PFSK-1 (cell line): ENCODE measurements at regions not wholly inside any gene's neighbourhood (a gene's known extent, or its start where the extent isn't known, plus 50 kb on each side); places are given as distances from the start of the nearest gene placed in this dataset.

Source experiments
- FOXP2 ChIP-seq: optimal IDR thresholded peaks from 2 replicates; pipeline ENCODE3; 2011; ENCODE audit warnings: borderline replicate concordance, control low read depth, inconsistent platforms; ENCODE audit not compliant: insufficient read depth; ENCODE audit errors: extremely low read length, extremely low read depth
- POLR2AphosphoS5 ChIP-seq: IDR thresholded peaks from 2 replicates; pipeline ENCODE4 v1.6.1; 2012; ENCODE audit warnings: low read depth, mild to moderate bottlenecking, control low read depth, low read length, moderate library complexity
- REST ChIP-seq, 2 experiments: IDR thresholded peaks; 2 replicates each; pipeline versions ENCODE4 v1.6.1 to v1.8.0; 2011 to 2012; ENCODE audit warnings: low read depth in 2 of 2, low read length in 2 of 2, control low read depth in 1 of 2, inconsistent platforms in 1 of 2, mild to moderate bottlenecking in 1 of 2, moderate library complexity in 1 of 2; ENCODE audit not compliant: insufficient read depth in 1 of 2
- SIN3A ChIP-seq: IDR thresholded peaks from 2 replicates; pipeline ENCODE4 v1.6.1; 2012; ENCODE audit warnings: mild to moderate bottlenecking, low read length, moderate library complexity, borderline replicate concordance; ENCODE audit not compliant: insufficient read depth
- TAF1 ChIP-seq: IDR thresholded peaks from 2 replicates; pipeline ENCODE4 v1.6.1; 2012; ENCODE audit warnings: low read length, control low read depth, borderline replicate concordance; ENCODE audit not compliant: insufficient read depth

GRCh38 chr7:19552576-19552975, 156.3 kb downstream of the POLR1F start:
- no peak for TF ChIP-seq TAF1
- no peak for TF ChIP-seq POLR2AphosphoS5
- no peak for TF ChIP-seq FOXP2
- TF ChIP-seq SIN3A, result no peak
- TF ChIP-seq REST (IDR thresholded peaks at IDR 0.05; ENCODE audit: insufficient read depth in 1 of 2, low read depth in 2 of 2, low read length in 2 of 2), result no peak

DNA sequence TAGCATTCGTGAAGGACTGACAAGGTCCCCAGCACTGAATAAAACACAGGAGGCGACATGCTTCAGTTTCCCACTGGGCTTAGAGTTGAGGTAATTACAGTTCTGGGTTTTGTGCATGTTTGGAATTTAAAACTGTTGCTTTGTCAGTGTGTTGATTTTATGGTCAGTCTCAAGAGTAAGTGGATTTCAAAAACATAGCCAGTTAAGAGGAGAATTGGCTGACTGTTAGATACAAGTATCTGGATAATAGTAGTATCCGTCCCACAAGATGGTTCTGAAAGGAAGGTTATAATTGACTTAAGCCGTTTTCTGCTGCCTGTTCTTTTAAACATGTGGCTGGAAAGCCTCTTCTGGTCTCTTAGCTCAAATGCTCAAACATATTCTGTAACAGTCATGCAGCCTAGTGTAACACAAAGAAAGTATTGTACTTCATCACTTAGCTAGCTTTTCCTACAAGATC, 170.9 kb downstream of the POLR1F start:
- TF ChIP-seq TAF1 (no peak), FOXP2 (no peak), REST (IDR thresholded peaks at IDR 0.05; ENCODE audit: insufficient read depth in 1 of 2, low read depth in 2 of 2, low read length in 2 of 2) (no peak), POLR2AphosphoS5 (no peak), SIN3A (no peak)

DNA sequence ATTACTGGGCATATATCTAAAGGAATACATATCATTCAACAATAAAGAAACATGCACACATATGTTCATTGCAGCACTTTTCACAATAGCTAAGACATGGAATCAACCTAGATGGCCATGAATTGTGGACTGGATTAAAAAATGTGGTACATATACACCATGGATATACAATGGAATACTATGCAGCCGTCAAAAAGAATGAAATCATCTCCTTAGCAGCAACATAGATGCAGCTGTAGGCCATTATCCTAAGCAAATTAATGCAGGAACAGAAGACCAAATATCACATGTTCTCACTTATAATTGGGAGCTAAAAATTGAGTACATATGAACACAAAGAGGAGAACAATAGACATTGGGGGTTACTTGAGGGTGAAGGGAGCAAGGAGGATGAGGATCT, 175.6 kb downstream of the POLR1F start:
- TF ChIP-seq SIN3A (no peak), TAF1 (no peak)

DNA sequence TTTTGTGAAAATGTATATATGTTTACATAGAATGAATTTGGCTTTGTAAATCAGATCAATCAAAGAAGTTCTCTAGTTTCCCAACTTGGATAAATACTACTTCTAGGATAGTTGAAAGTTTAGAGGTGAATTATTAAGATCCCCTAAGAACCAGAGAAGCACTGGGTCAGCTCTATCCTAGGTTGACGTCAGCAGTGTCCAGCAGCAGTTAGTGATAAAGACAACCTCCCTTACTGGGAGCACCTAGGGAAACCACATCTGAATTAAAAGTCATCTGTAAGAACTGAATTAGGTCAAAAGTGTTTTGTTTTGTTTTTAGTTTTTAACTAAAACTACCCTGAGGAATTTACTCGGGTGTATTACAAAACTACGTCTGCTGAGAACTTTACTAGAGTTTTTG, 178.0 kb downstream of the POLR1F start:
- no peak for TF ChIP-seq SIN3A
- TF ChIP-seq FOXP2, result no peak
- TF ChIP-seq TAF1, result no peak
- no peak for TF ChIP-seq REST (IDR thresholded peaks at IDR 0.05; ENCODE audit: insufficient read depth in 1 of 2, low read depth in 2 of 2, low read length in 2 of 2)
- no peak for TF ChIP-seq POLR2AphosphoS5

- TF ChIP-seq FOXP2 (no peak), REST (IDR thresholded peaks at IDR 0.05; ENCODE audit: insufficient read depth in 1 of 2, low read depth in 2 of 2, low read length in 2 of 2) (no peak)
Observed at GRCh38 chr7:19530261-19530660, 178.6 kb downstream of the POLR1F start.

- no peak for TF ChIP-seq TAF1
- no peak for TF ChIP-seq SIN3A
- no peak for TF ChIP-seq REST (IDR thresholded peaks at IDR 0.05; ENCODE audit: insufficient read depth in 1 of 2, low read depth in 2 of 2, low read length in 2 of 2)
- TF ChIP-seq POLR2AphosphoS5, result no peak
- TF ChIP-seq FOXP2, result no peak
Observed at GRCh38 chr7:19526639-19527038, 182.2 kb downstream of the POLR1F start.
